Lung microvascular endothelial cell (primary cell): ENCODE measurements at regions not wholly inside any gene's neighbourhood (a gene's known extent, or its start where the extent isn't known, plus 50 kb on each side); places are given as distances from the start of the nearest gene placed in this dataset.

Source experiments
- DNase-seq, 2 donors: peaks; one replicate each; pipeline versions ENCODE4 v3.0.0 to v3.0.0-alpha.2; 2010; ENCODE audit warnings: low read depth in 2 of 2

DNA sequence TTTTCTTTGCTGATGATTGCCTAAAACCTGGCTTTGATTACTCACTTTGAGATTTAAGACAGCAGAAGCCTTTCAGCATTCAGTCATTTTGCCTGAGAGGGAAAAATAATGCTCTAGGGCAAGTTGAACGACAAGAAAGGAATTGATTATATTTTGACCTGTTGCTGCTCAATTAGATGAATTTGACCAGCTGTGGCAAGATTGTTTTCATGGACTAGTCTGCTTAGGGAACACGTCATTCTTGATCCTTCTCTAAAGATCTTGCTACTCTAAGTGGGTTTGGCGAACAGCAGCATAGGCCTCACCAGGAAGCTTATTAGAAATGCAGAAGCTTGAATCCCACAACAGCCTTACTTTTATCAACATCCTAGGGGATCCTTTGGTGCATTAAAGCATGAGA, 59.7 kb upstream of the PHACTR1 start:
- no peak for DNase-seq

- DNase-seq, result no peak
These were observed 58.7 kb upstream of the PHACTR1 start for GRCh38 chr6:12657884-12658283.

GRCh38 chr6:12661432-12662089, 55.0 kb upstream of the PHACTR1 start:
- DNase-seq, result no peak
